K562 (cell line): ENCODE measurements at regions not wholly inside any gene's neighbourhood (a gene's known extent, or its start where the extent isn't known, plus 50 kb on each side); places are given as distances from the start of the nearest gene placed in this dataset.

Experiments used
- ARID3A ChIP-seq: IDR thresholded peaks from 2 replicates; pipeline ENCODE4 v1.6.1; 2012; ENCODE audit warnings: low read depth, low read length, improper control_type of control experiment, borderline replicate concordance
- E2F1 ChIP-seq: sonication (generic); formaldehyde crosslinking; IDR thresholded peaks from 2 replicates; pipeline ENCODE4 v1.8.1; 2023; ENCODE audit warnings: mild to moderate bottlenecking, missing genetic modification reagents, moderate library complexity
- E4F1 ChIP-seq: fragments of 250-450 bp; sonication (Bioruptor Pico); IDR thresholded peaks from 2 replicates; pipeline ENCODE4 v1.5.0; 2021; ENCODE audit warnings: mild to moderate bottlenecking, borderline replicate concordance
- HDAC3 ChIP-seq: fragments of 450-650 bp; IDR thresholded peaks from 2 replicates; pipeline ENCODE4 v1.6.1; 2018; ENCODE audit warnings: borderline replicate concordance, mild to moderate bottlenecking, moderate library complexity; ENCODE audit not compliant: partially characterized antibody
- JUN ChIP-seq, 2 experiments: sonication (generic) in 1 of 2; formaldehyde crosslinking in 1 of 2; IDR thresholded peaks; 2 replicates each; pipeline versions ENCODE4 v1.6.1 to v1.8.0; 2012 to 2022; ENCODE audit warnings: borderline replicate concordance in 2 of 2, mild to moderate bottlenecking in 2 of 2, improper control_type of control experiment in 1 of 2, low read depth in 1 of 2, low read length in 1 of 2, missing genetic modification reagents in 1 of 2
- MEIS2 ChIP-seq: fragments of 450-650 bp; IDR thresholded peaks from 2 replicates; pipeline ENCODE4 v1.6.1; 2014; ENCODE audit warnings: mild to moderate bottlenecking; ENCODE audit not compliant: partially characterized antibody
- MYC ChIP-seq, 2 experiments: fragments of 250-450 bp in 1 of 2; sonication (Bioruptor Pico) in 1 of 2; IDR thresholded peaks; 2 replicates each; pipeline versions ENCODE4 v1.5.1 to v1.6.1; 2012 to 2021; ENCODE audit warnings: low read depth in 2 of 2, borderline replicate concordance in 1 of 2, improper control_type of control experiment in 1 of 2, low read length in 1 of 2, mild to moderate bottlenecking in 1 of 2, moderate library complexity in 1 of 2
- VEZF1 ChIP-seq: fragments of 200-800 bp; sonication (Bioruptor generic); IDR thresholded peaks from 2 replicates; pipeline ENCODE4 v1.6.1; 2017; ENCODE audit warnings: missing genetic modification characterization, missing compliant biosample characterization

- TF ChIP-seq ARID3A (no peak), MYC (IDR thresholded peaks at IDR 0.05; ENCODE audit: low read depth, low read length) (no peak), MYC (CRISPR knock-in tag; IDR thresholded peaks at IDR 0.05; ENCODE audit: borderline replicate concordance, low read depth) (no peak), VEZF1 (CRISPR knock-in tag) (peak; percentile 55), MEIS2 (peak; percentile 64), E4F1 (no peak), HDAC3 (no peak), JUN (IDR thresholded peaks at IDR 0.05; ENCODE audit: borderline replicate concordance, low read depth, low read length) (no peak), JUN (CRISPR knock-in tag; IDR thresholded peaks at IDR 0.05; ENCODE audit: borderline replicate concordance) (no peak), E2F1 (no peak)
These were observed 70.8 kb upstream of the BCOR start (continued) for GRCh38 chrX:40168480-40169011.
